GM23338 (cell line): ENCODE measurements at regions not wholly inside any gene's neighbourhood (a gene's known extent, or its start where the extent isn't known, plus 50 kb on each side); places are given as distances from the start of the nearest gene placed in this dataset.

Experiments
- EZH2 ChIP-seq: fragments of 200-600 bp; sonication (generic); IDR thresholded peaks from one replicate; pipeline ENCODE4 v1.8.0; 2017; ENCODE audit warnings: antibody characterized with exemption, mild to moderate bottlenecking, low read depth; ENCODE audit not compliant: unreplicated experiment
- JUNB ChIP-seq: IDR thresholded peaks from one replicate; pipeline ENCODE4 v1.6.1; 2016; ENCODE audit warnings: antibody characterized with exemption; ENCODE audit not compliant: unreplicated experiment
- NANOG ChIP-seq: IDR thresholded peaks from 2 replicates; pipeline ENCODE4 v1.6.1; 2016; ENCODE audit warnings: antibody characterized with exemption, borderline replicate concordance
- POLR2AphosphoS5 ChIP-seq: IDR thresholded peaks from 2 replicates; pipeline ENCODE4 v1.6.1; 2016; ENCODE audit warnings: antibody characterized with exemption, low read depth
- STAT1 ChIP-seq: IDR thresholded peaks from one replicate; pipeline ENCODE4 v1.6.1; 2016; ENCODE audit warnings: antibody characterized with exemption; ENCODE audit not compliant: unreplicated experiment
- ZNF331 ChIP-seq: fragments of 250-450 bp; sonication (Bioruptor Pico); IDR thresholded peaks from 2 replicates; pipeline ENCODE4 v1.5.0; 2020; ENCODE audit warnings: low read depth, mild to moderate bottlenecking, moderate library complexity
- TF ChIP-seq, protein P1 (sequence below), 2 experiments: fragments of 200-600 bp in 1 of 2; sonication (generic) in 1 of 2; conservative IDR thresholded peaks; 2 replicates each; pipeline versions ENCODE4 v1.5.1 to v1.6.1; 2016 to 2017; ENCODE audit warnings: antibody characterized with exemption in 2 of 2, low read depth in 2 of 2, mild to moderate bottlenecking in 2 of 2, moderate library complexity in 1 of 2
- TF ChIP-seq, protein P2 (sequence below): IDR thresholded peaks from one replicate; pipeline ENCODE4 v1.6.1; 2018; ENCODE audit warnings: antibody characterized with exemption; ENCODE audit not compliant: unreplicated experiment

DNA sequence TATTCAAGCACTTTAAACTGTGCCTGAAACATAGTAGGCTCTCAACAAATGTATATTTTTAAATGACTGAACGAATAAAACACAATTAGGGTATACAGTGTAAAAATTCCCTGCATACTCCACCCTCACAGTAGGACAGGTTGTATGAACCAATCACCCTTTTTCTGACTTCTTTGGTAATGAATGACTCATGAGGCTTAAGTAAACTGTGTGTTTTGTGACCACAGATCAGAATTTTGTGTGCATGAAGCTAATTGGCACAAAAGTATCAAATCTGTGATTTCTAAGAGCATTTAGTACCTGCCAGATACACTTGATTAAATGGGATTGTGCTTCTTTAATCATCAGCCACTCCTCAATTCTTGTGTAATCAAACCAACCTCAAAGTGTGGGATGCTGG lies 109.9 kb upstream of the MAP4K3 start:
- TF ChIP-seq, protein P1, sequence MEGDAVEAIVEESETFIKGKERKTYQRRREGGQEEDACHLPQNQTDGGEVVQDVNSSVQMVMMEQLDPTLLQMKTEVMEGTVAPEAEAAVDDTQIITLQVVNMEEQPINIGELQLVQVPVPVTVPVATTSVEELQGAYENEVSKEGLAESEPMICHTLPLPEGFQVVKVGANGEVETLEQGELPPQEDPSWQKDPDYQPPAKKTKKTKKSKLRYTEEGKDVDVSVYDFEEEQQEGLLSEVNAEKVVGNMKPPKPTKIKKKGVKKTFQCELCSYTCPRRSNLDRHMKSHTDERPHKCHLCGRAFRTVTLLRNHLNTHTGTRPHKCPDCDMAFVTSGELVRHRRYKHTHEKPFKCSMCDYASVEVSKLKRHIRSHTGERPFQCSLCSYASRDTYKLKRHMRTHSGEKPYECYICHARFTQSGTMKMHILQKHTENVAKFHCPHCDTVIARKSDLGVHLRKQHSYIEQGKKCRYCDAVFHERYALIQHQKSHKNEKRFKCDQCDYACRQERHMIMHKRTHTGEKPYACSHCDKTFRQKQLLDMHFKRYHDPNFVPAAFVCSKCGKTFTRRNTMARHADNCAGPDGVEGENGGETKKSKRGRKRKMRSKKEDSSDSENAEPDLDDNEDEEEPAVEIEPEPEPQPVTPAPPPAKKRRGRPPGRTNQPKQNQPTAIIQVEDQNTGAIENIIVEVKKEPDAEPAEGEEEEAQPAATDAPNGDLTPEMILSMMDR (conservative IDR thresholded peaks at IDR 0.05; ENCODE audit: low read depth in 2 of 2): no peak
- TF ChIP-seq POLR2AphosphoS5: no peak
- no peak for TF ChIP-seq JUNB
- no peak for TF ChIP-seq EZH2
- no peak for TF ChIP-seq NANOG
- TF ChIP-seq STAT1: no peak
- TF ChIP-seq ZNF331: no peak
- TF ChIP-seq, protein P2, sequence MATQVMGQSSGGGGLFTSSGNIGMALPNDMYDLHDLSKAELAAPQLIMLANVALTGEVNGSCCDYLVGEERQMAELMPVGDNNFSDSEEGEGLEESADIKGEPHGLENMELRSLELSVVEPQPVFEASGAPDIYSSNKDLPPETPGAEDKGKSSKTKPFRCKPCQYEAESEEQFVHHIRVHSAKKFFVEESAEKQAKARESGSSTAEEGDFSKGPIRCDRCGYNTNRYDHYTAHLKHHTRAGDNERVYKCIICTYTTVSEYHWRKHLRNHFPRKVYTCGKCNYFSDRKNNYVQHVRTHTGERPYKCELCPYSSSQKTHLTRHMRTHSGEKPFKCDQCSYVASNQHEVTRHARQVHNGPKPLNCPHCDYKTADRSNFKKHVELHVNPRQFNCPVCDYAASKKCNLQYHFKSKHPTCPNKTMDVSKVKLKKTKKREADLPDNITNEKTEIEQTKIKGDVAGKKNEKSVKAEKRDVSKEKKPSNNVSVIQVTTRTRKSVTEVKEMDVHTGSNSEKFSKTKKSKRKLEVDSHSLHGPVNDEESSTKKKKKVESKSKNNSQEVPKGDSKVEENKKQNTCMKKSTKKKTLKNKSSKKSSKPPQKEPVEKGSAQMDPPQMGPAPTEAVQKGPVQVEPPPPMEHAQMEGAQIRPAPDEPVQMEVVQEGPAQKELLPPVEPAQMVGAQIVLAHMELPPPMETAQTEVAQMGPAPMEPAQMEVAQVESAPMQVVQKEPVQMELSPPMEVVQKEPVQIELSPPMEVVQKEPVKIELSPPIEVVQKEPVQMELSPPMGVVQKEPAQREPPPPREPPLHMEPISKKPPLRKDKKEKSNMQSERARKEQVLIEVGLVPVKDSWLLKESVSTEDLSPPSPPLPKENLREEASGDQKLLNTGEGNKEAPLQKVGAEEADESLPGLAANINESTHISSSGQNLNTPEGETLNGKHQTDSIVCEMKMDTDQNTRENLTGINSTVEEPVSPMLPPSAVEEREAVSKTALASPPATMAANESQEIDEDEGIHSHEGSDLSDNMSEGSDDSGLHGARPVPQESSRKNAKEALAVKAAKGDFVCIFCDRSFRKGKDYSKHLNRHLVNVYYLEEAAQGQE: no peak
